NB4 (cell line): ENCODE measurements at regions not wholly inside any gene's neighbourhood (a gene's known extent, or its start where the extent isn't known, plus 50 kb on each side); places are given as distances from the start of the nearest gene placed in this dataset.

Experiments used
- CTCF ChIP-seq: IDR thresholded peaks from one replicate; pipeline ENCODE4 v1.5.1; 2012; ENCODE audit warnings: low read depth, low read length
- MYC ChIP-seq: IDR thresholded peaks from 2 replicates; pipeline ENCODE4 v1.6.1; 2011; ENCODE audit warnings: low read depth, low read length
- POLR2A ChIP-seq: IDR thresholded peaks from 2 replicates; pipeline ENCODE4 v1.6.1; 2011; ENCODE audit warnings: mild to moderate bottlenecking; ENCODE audit not compliant: insufficient read length; ENCODE audit errors: extremely low read depth
- TF ChIP-seq, protein P1 (sequence below): IDR thresholded peaks from 2 replicates; pipeline ENCODE4 v1.6.1; 2011; ENCODE audit warnings: low read depth, low read length

DNA sequence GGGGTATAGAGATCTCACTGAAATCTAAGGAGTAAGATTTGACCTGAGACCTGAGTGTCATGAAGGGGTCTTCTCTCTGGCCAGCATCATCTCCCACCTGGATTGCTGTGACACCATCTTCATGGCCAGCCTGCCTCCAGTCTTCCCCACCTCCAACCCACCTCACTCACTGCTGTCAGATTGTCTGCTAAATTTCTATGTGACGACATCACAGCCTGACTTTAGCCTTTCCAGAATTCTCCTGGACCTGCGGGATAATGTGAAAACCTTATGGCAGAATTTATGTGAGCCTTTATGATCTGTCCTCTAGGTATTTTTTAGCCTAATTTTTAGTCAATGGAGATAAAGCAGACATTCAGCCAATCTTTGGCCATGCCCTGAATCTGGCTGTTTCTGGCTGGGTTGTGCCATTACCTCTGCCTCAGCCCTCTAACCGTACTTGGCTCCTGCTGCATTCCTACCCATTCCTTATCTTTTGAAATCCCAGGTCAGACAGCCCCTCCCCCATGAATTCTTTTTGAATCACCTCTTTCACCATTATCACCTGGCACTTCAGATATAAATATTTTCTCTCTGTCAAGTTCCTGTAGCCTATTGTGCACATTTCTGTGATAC lies 66.4 kb upstream of the MMADHC start:
- TF ChIP-seq CTCF = no peak
- no peak for TF ChIP-seq POLR2A
- TF ChIP-seq MYC = no peak
- TF ChIP-seq, protein P1, sequence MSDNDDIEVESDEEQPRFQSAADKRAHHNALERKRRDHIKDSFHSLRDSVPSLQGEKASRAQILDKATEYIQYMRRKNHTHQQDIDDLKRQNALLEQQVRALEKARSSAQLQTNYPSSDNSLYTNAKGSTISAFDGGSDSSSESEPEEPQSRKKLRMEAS = no peak
